ENCODE measurements at regions not wholly inside any gene's neighbourhood (a gene's known extent, or its start where the extent isn't known, plus 50 kb on each side); places are given as distances from the start of the nearest gene placed in this dataset.
"Not testable (repeated sequence)": the region's sequence is repeated elsewhere in the genome, so short reads cannot be mapped to it uniquely, and the experiment has no call there.

DNA sequence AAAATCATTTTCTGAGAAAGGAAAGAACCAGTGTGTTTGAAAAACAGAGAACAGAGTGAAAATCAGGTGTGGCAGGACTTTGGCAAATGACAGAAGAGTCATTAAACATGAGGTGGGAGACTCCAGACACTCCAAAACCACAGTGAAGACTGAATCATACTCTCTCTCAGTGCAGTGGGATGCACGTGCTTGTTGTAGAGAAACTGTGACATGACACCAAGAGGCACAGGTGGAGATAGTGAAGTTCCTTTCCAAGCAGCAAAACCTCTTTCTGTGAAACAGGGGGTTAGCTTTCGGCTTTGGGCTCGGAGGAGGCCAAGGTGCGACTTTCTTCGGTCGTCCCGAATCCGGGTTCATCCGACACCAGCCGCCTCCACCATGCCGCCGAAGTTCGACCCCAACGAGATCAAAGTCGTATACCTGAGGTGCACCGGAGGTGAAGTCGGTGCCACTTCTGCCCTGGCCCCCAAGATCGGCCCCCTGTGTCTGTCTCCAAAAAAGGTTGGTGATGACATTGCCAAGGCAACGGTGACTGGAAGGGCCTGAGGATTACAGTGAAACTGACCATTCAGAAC, 599.0 kb downstream of the DOK5 start:
- not testable (repeated sequence) for DNase-seq, FAIRE-seq

DNA sequence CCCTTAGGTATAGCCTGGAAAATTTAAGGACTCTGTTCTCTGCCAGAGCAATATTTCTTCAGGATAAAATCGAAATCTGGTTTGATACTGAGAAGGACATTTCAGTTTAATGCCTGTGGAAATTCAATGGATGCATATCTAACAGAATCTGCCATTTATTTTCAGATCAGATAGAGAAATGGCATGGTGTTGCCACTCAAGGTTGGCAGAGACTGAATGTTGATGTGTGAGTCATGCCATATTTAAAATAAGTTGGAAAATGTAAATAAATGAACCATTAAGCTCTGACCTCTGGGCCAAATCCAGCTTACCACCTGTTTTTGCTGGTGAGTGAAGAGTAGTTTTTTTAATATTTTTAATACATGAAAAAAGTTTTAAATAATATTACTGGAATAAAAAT, 594.6 kb downstream of the DOK5 start:
- FAIRE-seq: no peak
- DNase-seq: no peak
- Histone ChIP-seq H3K4me1 (ENCODE audit: control insufficient read depth in 3 of 3, insufficient read depth in 2 of 3, low read depth in 1 of 3, low read length in 2 of 3) (no peaks in the 10 kb centered on the region), H3K27ac (ENCODE audit: low read depth in 1 of 3, low read length in 2 of 3) (no peak overlapping the region), H3K27me3 (ENCODE audit: control insufficient read depth in 3 of 3, insufficient read depth in 3 of 3, low read length in 3 of 3) (no peaks in the 10 kb centered on the region), H3K9me3 (ENCODE audit: control insufficient read depth in 2 of 2, insufficient read depth in 1 of 2, low read depth in 1 of 2, low read length in 1 of 2) (peaks cover 3 to 10% of the 10 kb centered on the region in 2 donors), H3K4me3 (ENCODE audit: low read depth in 1 of 3, low read length in 3 of 3) (no peak overlapping the region), H3K36me3 (ENCODE audit: control insufficient read depth in 3 of 3, insufficient read depth in 2 of 3, low read depth in 1 of 3, low read length in 3 of 3) (no peaks in the 10 kb centered on the region)
- 15 to 47% (median 17%) methylated on average over 1 of the region's 1 CpG for WGBS, 3 donors

More for the DNA sequence above, 599.0 kb downstream of the DOK5 start:
- H3K9me3 ChIP-seq (ENCODE audit: control insufficient read depth in 2 of 2, insufficient read depth in 1 of 2, low read depth in 1 of 2, low read length in 1 of 2); H3K4me1 ChIP-seq (ENCODE audit: control insufficient read depth in 3 of 3, insufficient read depth in 2 of 3, low read depth in 1 of 3, low read length in 2 of 3); H3K27me3 ChIP-seq (ENCODE audit: control insufficient read depth in 3 of 3, insufficient read depth in 3 of 3, low read length in 3 of 3); H3K4me3 ChIP-seq (ENCODE audit: low read depth in 1 of 3, low read length in 3 of 3); H3K27ac ChIP-seq (ENCODE audit: low read depth in 1 of 3, low read length in 2 of 3); H3K36me3 ChIP-seq (ENCODE audit: control insufficient read depth in 3 of 3, insufficient read depth in 2 of 3, low read depth in 1 of 3, low read length in 3 of 3): not testable (repeated sequence)
- 90 to 95% (median 94%) methylated on average over 17 to 19 of the region's 19 CpGs for WGBS, 3 donors

DNA sequence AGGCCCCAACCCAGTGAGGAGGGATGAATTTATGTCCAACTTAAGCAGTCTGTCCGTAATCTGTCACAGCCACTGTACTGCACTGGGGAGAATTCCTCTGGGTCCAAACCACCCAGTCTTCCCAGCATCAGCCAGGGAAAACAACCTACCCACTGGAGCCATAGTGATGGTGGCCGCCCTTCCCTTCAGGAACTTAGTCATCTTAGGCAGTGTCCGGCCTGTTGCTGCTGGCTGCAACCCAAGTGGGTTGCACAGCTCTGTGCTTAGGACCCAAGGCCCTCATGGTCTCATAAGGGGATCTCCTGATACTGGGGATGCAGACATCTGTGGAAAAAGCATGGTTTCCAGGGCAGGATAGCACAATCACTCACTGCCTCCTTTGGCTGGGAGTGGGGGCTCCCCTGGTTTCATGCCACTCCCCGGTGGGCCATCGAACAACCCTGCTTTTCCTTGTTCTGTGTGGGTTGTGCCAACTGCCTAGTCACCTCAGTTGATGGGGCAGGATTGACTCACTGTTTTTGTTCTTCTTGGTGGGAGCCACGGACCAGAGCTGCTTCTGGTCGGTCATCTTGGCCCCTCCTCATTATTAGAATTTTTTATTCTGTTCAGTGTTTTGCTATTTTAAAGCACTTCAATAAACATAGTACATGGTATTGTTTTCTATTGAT, 591.9 kb downstream of the DOK5 start:
- H3K36me3 ChIP-seq (ENCODE audit: control insufficient read depth in 3 of 3, insufficient read depth in 2 of 3, low read depth in 1 of 3, low read length in 3 of 3): no peaks in the 10 kb centered on the region
- no peak for DNase-seq
- H3K4me3 ChIP-seq (ENCODE audit: low read depth in 1 of 3, low read length in 3 of 3): no peak overlapping the region
- no peak overlapping the region for H3K27ac ChIP-seq (ENCODE audit: low read depth in 1 of 3, low read length in 2 of 3)
- 82 to 89% (median 86%) methylated on average over 7 of the region's 7 CpGs for WGBS, 3 donors
- H3K9me3 ChIP-seq (ENCODE audit: control insufficient read depth in 2 of 2, insufficient read depth in 1 of 2, low read depth in 1 of 2, low read length in 1 of 2): peaks cover 3 to 7% of the 10 kb centered on the region in 2 donors
- no peak for FAIRE-seq
- H3K4me1 ChIP-seq (ENCODE audit: control insufficient read depth in 3 of 3, insufficient read depth in 2 of 3, low read depth in 1 of 3, low read length in 2 of 3): no peaks in the 10 kb centered on the region
- H3K27me3 ChIP-seq (ENCODE audit: control insufficient read depth in 3 of 3, insufficient read depth in 3 of 3, low read length in 3 of 3): no peaks in the 10 kb centered on the region

DNA sequence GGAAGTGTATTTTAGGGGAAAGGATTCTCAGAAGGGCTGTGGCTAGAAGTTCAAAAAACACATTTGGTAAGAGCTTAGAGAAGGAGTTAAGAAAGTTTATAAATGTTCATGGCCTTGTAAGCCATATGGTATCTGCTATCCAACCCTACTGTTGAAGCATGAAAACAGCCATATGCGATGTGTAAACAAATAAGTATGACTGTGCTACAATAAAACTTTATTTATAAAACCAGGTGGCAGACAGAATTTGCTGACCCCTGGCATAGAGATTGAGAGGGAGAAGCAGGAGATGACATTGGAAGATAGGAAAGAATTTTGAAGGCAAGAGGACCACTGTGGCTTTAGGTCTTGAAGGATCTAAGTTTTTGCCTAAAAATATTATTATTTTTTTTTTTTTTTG, 583.5 kb downstream of the DOK5 start:
- WGBS, 3 donors: 85 to 93% (median 91%) methylated on average over 1 of the region's 1 CpG
- Histone ChIP-seq H3K9me3 (ENCODE audit: control insufficient read depth in 2 of 2, insufficient read depth in 1 of 2, low read depth in 1 of 2, low read length in 1 of 2) (no peaks in the 10 kb centered on the region), H3K4me1 (ENCODE audit: control insufficient read depth in 3 of 3, insufficient read depth in 2 of 3, low read depth in 1 of 3, low read length in 2 of 3) (no peaks in the 10 kb centered on the region), H3K36me3 (ENCODE audit: control insufficient read depth in 3 of 3, insufficient read depth in 2 of 3, low read depth in 1 of 3, low read length in 3 of 3) (no peaks in the 10 kb centered on the region), H3K27ac (ENCODE audit: low read depth in 1 of 3, low read length in 2 of 3) (no peak overlapping the region), H3K27me3 (ENCODE audit: control insufficient read depth in 3 of 3, insufficient read depth in 3 of 3, low read length in 3 of 3) (no peaks in the 10 kb centered on the region), H3K4me3 (ENCODE audit: low read depth in 1 of 3, low read length in 3 of 3) (no peak overlapping the region)
- DNase-seq (no peak), FAIRE-seq (no peak)

DNA sequence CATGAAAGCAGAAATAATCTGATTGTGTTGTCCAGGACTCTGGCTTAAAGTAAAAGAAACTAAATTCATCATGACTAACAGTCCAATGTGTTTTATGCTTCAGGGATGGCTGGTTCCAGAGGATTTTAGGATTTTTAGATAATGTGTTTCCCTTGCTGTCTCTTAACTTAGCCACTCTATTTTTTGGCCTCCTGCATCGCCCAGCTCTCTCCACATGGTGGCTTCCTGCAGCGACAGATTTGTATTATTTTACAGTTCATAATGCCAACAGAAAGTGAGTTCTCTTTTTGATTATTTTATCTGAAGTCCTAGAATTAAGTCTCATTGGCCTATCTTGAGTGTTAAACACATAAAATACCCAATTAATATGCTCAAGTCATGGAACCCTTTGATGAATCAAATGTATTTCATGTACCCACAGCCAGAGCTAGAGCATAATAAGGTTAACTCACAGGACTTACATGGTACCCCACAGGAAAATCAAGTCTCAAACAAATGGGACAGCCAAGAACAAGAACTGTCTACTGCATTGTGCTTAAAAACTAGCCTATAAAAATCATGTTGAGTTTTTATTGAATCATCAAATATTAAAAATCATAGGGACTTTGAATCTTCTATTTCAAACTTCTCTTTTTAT, 582.5 kb downstream of the DOK5 start:
- H3K4me1 ChIP-seq (ENCODE audit: control insufficient read depth in 3 of 3, insufficient read depth in 2 of 3, low read depth in 1 of 3, low read length in 2 of 3): no peaks in the 10 kb centered on the region
- H3K36me3 ChIP-seq (ENCODE audit: control insufficient read depth in 3 of 3, insufficient read depth in 2 of 3, low read depth in 1 of 3, low read length in 3 of 3): no peaks in the 10 kb centered on the region
- no peaks in the 10 kb centered on the region for H3K9me3 ChIP-seq (ENCODE audit: control insufficient read depth in 2 of 2, insufficient read depth in 1 of 2, low read depth in 1 of 2, low read length in 1 of 2)
- DNase-seq (no peak), FAIRE-seq (no peak)
- no peak overlapping the region for H3K4me3 ChIP-seq (ENCODE audit: low read depth in 1 of 3, low read length in 3 of 3)
- WGBS, 3 donors: 38 to 55% (median 51%) methylated on average over 2 of the region's 2 CpGs
- H3K27ac ChIP-seq (ENCODE audit: low read depth in 1 of 3, low read length in 2 of 3): no peak overlapping the region
- H3K27me3 ChIP-seq (ENCODE audit: control insufficient read depth in 3 of 3, insufficient read depth in 3 of 3, low read length in 3 of 3): no peaks in the 10 kb centered on the region

DNA sequence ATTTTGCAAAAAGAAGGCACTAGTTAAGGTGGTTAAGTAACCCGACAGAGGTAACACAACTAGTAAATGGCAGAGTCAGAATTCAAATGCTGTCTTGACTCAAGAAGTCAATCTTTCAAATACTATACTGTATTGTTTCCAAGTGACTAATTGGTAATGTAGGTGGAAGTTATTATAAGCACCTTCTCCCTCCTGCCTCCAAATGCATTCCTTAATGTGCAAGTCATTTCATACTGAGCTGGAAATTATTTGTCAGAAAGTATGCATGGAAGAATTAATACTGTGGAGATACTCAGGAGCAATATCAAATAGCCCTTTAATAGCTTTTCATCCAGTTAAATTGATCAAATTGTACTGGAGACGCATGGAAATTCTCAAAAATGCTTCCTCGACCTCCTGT, 579.1 kb downstream of the DOK5 start:
- Histone ChIP-seq H3K4me1 (ENCODE audit: control insufficient read depth in 3 of 3, insufficient read depth in 2 of 3, low read depth in 1 of 3, low read length in 2 of 3) (no peaks in the 10 kb centered on the region), H3K36me3 (ENCODE audit: control insufficient read depth in 3 of 3, insufficient read depth in 2 of 3, low read depth in 1 of 3, low read length in 3 of 3) (no peaks in the 10 kb centered on the region), H3K27me3 (ENCODE audit: control insufficient read depth in 3 of 3, insufficient read depth in 3 of 3, low read length in 3 of 3) (no peaks in the 10 kb centered on the region), H3K4me3 (ENCODE audit: low read depth in 1 of 3, low read length in 3 of 3) (no peak overlapping the region), H3K27ac (ENCODE audit: low read depth in 1 of 3, low read length in 2 of 3) (no peak overlapping the region), H3K9me3 (ENCODE audit: control insufficient read depth in 2 of 2, insufficient read depth in 1 of 2, low read depth in 1 of 2, low read length in 1 of 2) (no peaks in the 10 kb centered on the region)
- DNase-seq (no peak), FAIRE-seq (no peak)
- 76 to 83% (median 83%) methylated on average over 3 of the region's 3 CpGs for WGBS, 3 donors

DNA sequence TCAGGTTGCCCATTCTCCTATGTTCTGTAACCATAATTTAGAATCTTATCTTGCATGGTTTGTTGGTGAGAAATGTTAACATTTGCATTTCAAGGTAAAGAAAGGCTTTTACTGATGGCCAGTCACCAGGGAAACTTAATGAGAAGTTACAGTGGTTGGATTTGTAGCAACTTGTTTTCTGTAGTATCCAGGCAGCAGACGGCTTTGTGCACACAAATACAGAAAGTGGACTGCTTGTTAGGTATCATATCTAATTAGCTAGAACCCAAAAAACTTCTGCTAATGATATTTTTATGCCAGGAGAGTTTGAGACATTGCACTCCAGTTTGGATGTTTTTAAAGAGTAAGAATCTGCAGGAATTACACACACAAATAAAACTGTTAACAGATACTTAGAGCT, 578.0 kb downstream of the DOK5 start:
- Histone ChIP-seq H3K4me1 (ENCODE audit: control insufficient read depth in 3 of 3, insufficient read depth in 2 of 3, low read depth in 1 of 3, low read length in 2 of 3) (no peaks in the 10 kb centered on the region), H3K36me3 (ENCODE audit: control insufficient read depth in 3 of 3, insufficient read depth in 2 of 3, low read depth in 1 of 3, low read length in 3 of 3) (no peaks in the 10 kb centered on the region), H3K27me3 (ENCODE audit: control insufficient read depth in 3 of 3, insufficient read depth in 3 of 3, low read length in 3 of 3) (no peaks in the 10 kb centered on the region), H3K27ac (ENCODE audit: low read depth in 1 of 3, low read length in 2 of 3) (no peak overlapping the region), H3K9me3 (ENCODE audit: control insufficient read depth in 2 of 2, insufficient read depth in 1 of 2, low read depth in 1 of 2, low read length in 1 of 2) (no peaks in the 10 kb centered on the region), H3K4me3 (ENCODE audit: low read depth in 1 of 3, low read length in 3 of 3) (no peak overlapping the region)
- FAIRE-seq (no peak), DNase-seq (no peak)
- 41 to 70% (median 50%) methylated on average over 1 of the region's 1 CpG for WGBS, 3 donors

DNA sequence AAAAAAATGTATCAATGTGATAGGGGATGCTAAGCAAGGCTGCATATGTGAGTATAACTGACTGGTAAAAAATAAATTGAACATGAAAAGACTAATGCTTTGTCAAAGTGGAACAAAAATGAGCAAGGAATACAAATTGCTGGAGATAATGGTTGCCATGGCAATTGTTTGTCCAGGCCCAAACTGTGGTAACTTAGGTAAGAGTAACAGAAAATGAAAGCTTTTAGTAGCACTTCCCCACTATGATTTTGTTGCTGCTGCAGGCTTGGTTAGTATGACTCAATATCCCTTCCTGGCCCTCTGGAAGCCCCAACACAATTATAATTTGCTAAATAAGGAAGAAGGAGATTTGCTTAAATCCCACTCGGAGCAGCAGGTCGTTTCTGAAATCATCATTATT, 577.1 kb downstream of the DOK5 start:
- Histone ChIP-seq H3K36me3 (ENCODE audit: control insufficient read depth in 3 of 3, insufficient read depth in 2 of 3, low read depth in 1 of 3, low read length in 3 of 3) (no peaks in the 10 kb centered on the region), H3K4me3 (ENCODE audit: low read depth in 1 of 3, low read length in 3 of 3) (no peak overlapping the region), H3K27me3 (ENCODE audit: control insufficient read depth in 3 of 3, insufficient read depth in 3 of 3, low read length in 3 of 3) (no peaks in the 10 kb centered on the region), H3K4me1 (ENCODE audit: control insufficient read depth in 3 of 3, insufficient read depth in 2 of 3, low read depth in 1 of 3, low read length in 2 of 3) (no peaks in the 10 kb centered on the region), H3K9me3 (ENCODE audit: control insufficient read depth in 2 of 2, insufficient read depth in 1 of 2, low read depth in 1 of 2, low read length in 1 of 2) (no peaks in the 10 kb centered on the region), H3K27ac (ENCODE audit: low read depth in 1 of 3, low read length in 2 of 3) (no peak overlapping the region)
- WGBS, 3 donors: 53 to 72% (median 63%) methylated on average over 2 of the region's 2 CpGs
- no peak for DNase-seq
- FAIRE-seq: no peak
